Germinal center (tissue), 1 donor: ENCODE measurements at regions not wholly inside any gene's neighbourhood (a gene's known extent, or its start where the extent isn't known, plus 50 kb on each side); places are given as distances from the start of the nearest gene placed in this dataset.

ENCODE experiments used
- DNase-seq: peaks from one replicate; pipeline ENCODE4 v3.0.0; 2012; ENCODE audit warnings: mixed read lengths, low spot score

DNA sequence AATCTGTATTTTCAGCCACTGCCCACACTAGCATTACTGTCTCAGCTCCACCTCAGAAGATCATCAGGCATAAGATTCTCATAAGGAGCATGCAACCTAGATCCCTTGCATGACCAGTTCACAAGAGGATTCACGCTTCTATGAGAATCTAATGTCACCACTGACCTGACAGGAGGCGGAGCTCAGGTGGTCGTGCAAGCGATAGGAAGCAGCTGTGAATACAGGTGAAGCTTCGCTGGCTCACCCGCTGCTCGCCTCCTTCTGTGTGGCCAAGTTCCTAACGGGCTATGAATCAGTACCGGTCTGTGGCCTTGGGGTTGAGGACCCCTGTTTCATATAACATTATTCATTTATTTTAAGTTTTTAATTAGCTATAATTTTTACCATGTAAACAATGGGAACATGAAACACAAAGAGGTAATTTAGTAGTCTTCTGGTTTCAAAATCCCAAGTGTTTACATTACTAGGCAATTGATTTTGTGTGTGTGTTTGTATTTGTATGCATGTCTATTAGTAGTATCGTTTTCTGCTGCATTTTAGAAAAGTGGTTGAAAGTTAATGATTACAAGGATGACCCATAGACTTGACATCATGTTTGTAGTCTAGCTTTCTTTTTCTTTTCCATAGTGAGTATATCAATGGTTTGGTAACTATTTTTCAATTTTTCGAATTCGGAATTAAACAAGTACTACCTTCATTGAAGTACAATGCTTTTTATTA lies 159.4 kb downstream of the TENT4A start:
- DNase-seq, result no peak

GRCh38 chr5:6873359-6873758 lies 160.1 kb downstream of the TENT4A start:
- no peak for DNase-seq

DNA sequence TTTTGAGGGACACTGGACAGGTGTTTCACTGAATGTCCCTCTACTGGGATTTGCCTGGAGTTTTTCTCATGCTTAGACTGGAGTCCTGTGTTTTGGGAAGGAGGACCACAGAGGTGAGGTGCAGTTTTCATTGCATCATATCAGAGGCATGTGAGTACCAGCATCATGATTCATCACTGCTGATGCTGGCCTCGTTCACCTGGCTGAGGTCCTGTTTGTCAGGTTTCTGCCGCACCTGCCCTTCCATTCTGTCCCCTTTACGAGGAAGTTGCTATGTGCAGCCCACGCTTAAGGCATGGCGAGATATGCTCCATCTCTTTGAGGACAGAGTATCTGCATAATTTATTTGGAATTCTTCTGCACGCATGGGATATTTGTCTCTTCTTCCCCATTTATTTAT lies 162.1 kb downstream of the TENT4A start:
- DNase-seq, result no peak

GRCh38 chr5:6877986-6878828 lies 165.0 kb downstream of the TENT4A start:
- no peak for DNase-seq

- DNase-seq, result no peak
Observed at GRCh38 chr5:6885581-6885980, 172.3 kb downstream of the TENT4A start.

DNA sequence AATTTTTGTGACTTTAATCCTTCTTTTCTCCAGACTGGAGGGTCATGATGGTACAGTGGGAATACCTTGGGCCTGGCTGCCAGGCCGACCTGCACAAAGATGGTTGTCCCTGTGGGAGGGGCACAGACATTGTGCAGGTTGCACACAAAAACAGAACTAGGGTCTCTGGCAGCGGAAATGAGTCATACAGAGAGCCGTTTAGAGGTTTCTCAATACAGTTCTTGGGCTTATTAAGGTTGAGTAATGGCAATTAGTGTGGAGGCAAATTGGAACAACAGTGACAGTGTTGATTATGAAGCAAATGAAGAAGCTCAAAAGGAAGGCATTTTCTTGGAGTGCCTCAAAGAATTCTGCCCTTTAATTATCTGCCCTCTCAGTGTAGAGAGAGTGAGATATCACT lies 173.6 kb downstream of the TENT4A start:
- DNase-seq, result no peak

DNA sequence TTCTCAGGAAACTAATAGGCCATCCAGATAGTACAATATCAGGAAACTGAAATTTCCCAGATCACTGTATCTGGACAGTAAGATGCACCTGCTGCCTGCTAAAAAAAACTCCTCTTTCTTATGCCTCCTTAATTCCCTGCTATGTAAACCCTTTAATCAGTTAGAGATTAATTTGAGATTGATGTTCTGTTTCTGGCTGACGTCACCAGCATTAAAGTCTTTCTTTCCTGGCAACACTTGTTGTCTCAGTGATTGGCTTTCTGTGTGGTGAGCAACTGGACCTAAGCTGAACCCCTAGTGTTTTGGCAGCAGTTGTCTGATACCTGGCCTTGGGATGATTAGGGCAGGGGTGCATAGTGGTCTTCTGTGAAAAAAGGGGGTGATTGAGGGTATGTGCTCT lies 175.8 kb downstream of the TENT4A start:
- no peak for DNase-seq

DNA sequence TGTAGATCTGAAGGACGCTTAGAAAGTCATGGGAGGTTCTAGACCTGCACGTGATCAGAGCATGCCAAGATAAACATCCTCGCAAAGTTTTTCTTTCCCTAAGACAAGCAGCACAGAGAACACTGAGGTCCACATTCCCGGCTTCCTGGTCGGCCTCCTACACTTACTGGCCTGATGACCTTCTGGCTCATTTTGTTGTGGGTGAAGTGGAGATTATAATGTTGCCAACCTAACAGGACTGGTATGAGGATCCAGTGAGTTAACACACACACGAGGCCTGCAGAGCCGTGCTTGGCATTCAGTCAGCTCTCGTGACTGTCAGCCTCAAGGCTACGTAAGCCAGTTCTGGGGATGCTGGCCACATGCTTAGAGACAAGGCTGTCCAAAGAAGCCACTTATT lies 186.0 kb downstream of the TENT4A start:
- DNase-seq, result no peak

DNA sequence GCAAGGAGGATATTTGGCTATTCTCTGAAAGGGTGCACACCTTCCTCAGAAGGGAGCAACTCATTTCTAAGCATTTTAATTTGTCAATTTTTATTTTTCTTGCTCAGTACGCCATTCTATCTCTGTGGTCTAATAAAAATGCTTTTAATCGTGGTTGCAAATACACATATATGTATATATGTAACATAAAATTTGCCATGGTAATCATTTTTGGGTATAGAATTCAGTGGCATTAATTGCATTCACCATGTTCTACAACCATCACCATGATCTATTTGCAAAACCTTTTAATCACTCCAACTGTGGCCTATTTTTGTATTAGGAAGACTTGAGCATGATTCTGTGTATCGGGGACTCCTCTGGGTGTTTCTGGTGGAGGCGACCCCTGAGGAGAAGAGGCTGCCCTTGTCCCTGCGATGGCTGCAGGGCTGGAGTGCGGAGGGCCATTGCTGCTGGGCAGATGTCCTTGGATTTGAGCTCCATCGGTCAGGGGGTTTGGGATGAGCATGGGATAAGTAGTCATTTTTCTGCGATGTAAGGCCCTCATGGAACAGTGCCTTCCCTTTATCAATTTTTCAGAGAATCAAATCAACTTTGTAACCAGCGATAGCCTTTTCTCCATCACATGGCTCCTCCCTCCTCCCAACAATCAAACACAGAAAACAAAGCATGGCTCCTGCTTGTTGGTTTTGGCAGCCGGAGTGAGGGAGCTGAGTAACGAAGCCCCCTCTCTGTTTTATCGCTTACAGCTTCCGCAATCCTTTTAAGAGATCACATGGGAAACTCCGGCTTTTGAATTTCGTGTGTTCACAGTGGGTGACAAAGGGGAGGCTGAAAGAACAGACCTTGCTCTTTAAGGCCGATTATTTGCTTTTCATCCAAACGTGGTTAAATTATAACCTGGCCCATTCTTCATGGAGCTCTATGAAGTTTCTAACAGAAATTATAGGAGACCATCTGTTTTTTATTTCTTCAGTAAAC lies 187.3 kb downstream of the TENT4A start:
- DNase-seq, result no peak

DNA sequence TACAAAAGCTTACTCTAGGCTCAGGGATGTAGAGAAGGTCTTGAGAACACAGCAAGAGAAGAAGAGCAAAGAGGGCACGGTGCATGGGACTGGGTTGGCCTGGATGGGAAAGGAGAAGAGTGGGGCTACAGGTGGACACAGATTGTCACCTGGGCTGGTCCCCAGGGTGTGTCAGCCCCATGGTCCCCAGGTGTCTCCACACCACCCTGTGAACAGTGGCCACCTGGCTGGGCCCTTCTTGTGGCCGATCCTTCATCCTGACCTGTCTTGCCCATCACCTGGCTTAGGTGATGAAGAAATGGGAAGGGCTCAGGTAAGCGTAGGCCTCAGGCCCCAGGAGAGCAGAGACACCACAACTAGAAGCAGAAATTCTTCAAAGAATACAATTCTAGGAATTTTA lies 188.9 kb downstream of the TENT4A start:
- no peak for DNase-seq

- DNase-seq, result no peak
Observed at GRCh38 chr5:6902597-6902996, 189.4 kb downstream of the TENT4A start.

DNA sequence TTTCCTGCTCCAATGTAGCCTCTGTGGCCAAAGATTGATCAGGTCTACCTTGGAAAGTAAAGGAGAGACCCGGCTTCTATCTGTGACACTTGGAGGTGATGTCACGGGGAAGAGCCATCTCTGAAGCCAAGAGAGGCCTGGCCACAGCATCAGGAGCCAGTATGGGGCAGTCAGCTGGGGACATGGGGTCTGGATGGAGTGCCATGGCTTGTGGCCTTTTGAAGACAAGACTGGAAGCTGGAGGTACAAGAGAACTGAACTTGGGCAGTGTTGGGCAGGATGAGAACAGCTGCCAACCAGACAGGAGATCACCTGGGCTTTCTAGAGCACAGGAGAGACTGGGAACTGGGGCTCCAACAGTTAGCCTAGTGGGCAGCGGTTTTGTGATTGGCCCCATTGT lies 190.7 kb downstream of the TENT4A start:
- DNase-seq, result no peak

DNA sequence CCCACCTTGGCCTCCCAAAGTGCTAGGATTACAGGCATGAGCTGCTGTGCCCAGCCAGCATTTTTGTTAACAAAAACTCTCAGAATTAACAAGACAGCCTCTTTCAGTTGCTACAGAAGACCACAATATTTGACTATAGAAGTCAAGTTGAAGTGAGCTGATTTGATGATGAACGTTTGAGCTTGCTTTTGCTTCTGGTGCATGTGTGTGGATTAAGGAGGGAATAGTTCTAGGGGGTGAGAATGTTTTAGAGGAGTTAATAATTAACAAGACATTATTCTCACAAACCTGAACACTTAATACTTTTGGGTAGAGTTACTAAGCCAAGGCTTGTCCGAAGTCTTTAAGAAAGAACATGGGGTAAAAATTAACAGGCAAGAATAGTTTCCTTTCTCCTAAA lies 191.6 kb downstream of the TENT4A start:
- no peak for DNase-seq

GRCh38 chr5:6905423-6905822 lies 192.2 kb downstream of the TENT4A start:
- DNase-seq, result no peak

DNA sequence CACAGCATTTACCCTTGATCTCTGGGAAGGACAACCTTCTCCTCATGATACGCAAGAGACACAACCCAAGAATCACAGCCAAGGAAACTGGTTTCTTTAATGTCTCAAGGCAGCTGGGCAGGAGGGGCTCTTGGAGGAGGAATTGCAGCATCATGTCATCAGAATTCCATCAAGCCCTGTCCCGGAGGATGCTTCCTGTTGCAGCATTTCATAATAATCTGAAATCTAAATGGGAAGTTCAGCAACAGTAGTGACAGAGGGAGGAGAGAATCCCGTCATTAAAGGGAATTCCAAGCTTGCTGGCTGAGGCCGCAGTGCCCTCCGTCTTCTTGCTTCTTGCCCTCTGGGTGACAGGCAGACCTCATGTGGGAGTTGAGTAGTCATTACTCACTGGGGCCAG lies 192.7 kb downstream of the TENT4A start:
- no peak for DNase-seq

DNA sequence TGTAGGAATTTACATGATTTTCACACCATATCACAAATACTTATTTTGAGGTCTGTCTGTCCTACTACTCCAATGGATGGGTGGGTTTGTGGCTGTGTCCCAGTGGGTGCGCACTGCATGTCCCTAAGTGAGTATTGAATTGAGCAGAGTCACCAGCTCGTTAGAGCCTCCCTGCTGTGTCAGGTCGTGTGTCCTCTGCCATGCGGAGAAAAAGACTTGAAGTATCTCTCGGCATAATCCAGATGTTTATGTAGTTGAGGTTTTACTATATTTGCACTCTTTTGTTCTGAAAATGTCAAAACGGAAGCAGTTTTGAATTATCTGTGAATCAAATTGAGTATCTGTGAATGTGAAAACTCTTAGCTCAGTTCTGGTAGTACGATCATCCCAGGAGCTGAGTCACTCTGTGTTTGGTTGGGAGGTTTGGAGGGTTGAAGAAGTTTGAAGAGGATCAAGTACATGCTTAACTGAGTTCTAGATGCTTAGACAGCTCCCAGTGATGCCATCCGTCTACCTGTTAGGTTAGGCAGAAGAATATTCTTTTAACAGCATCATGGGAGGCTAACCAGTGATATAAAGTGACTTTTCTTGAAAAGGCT lies 194.2 kb downstream of the TENT4A start:
- no peak for DNase-seq

GRCh38 chr5:6909901-6910300 lies 196.7 kb downstream of the TENT4A start:
- no peak for DNase-seq

DNA sequence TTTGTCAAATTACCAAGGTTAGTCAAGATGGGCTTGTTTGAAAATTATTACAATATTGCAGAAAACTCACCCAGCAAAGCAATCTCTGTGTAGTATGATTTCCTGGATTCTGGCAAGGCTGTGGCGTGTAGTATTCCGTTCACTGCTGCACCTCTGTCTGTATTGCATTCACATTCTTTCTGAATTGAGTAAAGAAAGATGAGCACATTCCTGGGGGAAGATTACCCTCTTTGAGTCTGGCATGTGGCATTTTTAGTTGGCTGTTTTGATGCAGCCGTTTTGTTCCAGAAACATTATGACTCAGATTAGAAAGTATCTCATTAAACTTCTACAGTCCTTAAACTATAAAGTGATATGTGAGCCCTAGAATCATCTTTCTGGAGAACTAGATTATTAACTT lies 197.7 kb downstream of the TENT4A start:
- no peak for DNase-seq

DNA sequence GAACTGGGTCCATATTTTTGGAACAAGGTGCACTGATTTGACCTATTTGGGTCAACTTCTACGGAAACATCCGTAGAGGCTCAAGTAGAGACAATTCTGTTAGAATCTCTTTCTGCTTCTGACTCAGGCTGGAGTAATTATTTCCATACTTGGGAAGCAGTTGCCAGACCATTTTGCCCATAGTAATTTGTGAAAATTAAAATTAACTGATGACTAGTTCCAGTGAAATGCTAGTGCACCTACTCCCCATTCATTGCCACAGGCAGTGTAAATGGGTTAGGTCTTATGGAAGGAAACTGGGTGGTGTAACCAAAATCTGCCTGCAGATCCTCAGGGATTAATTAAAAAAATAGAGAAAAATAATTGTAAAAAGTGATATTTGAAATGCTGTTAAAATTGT lies 201.1 kb downstream of the TENT4A start:
- no peak for DNase-seq

DNA sequence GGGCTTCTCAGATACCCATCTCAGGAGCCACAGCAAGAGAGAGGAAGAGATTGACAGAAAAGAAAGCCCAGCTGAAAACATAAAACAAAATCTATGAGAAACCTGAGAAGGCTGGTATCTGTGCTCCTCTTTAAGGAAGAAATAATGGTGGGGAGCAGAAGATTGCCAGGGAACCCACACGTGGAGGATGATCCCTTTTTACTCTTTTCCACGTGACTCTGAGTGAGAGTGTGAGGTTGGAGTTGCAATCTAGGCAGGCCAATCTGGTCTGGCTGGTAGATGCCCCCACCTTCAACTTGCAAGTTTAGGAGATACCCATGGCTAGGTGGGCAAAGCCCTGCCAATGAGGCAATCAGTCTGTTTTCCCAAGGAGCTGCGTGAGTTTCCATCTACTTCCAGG lies 202.3 kb downstream of the TENT4A start:
- no peak for DNase-seq

GRCh38 chr5:6918255-6918654 lies 205.0 kb downstream of the TENT4A start:
- no peak for DNase-seq

DNA sequence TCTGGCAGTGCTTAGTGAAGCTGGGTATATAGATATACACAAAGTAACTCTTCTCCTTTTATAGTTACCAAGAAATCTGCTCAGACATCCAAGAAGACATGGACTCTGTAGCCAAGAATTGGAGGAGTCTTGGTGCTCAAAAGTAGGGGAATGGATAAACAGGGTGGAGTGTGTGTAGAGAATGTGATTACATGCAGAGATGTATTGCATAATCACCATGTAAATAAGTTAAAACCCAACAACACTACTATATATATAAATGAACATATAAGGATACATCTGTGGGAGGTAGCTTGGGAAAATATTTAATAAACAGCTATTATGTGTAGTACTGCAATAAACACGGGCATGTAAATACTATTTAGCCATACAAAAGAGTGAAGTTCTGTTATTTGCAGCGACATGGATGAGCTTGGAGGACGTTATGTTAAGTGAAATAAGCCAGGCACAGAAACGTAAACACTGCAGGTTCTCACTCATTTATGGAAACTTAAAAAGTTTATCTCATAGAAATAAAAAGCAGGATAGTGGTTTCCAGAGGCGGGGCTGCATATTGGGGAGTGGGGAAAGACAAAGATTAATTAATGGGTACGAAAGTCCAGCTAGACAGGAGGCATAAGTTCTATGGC lies 207.5 kb downstream of the TENT4A start:
- DNase-seq, result no peak
